Brain microvascular endothelial cell (primary cell): ENCODE measurements at regions not wholly inside any gene's neighbourhood (a gene's known extent, or its start where the extent isn't known, plus 50 kb on each side); places are given as distances from the start of the nearest gene placed in this dataset.
"Not testable (repeated sequence)": the region's sequence is repeated elsewhere in the genome, so short reads cannot be mapped to it uniquely, and the experiment has no call there.

Experiments
- DNase-seq: peaks from one replicate; pipeline ENCODE4 v3.0.0-alpha.2; 2020
- H3K27ac ChIP-seq: fragments of 250-450 bp; sonication (Bioruptor Pico); 2 replicates; pipeline ENCODE4 v1.5.1; 2020; ENCODE audit warnings: mild to moderate bottlenecking, moderate library complexity
- H3K27me3 ChIP-seq: fragments of 250-450 bp; sonication (Bioruptor Pico); replicated peaks from 2 replicates; pipeline ENCODE4 v1.5.1; 2020; ENCODE audit warnings: mild to moderate bottlenecking
- H3K36me3 ChIP-seq: fragments of 250-450 bp; sonication (Bioruptor Pico); replicated peaks from 2 replicates; pipeline ENCODE4 v1.5.1; 2020; ENCODE audit warnings: mild to moderate bottlenecking
- H3K4me3 ChIP-seq: 2 replicates; pipeline ENCODE4 v1.5.1; 2011; ENCODE audit warnings: low read depth, mild to moderate bottlenecking, control low read depth, low read length, moderate library complexity
- CTCF ChIP-seq: IDR thresholded peaks from 2 replicates; pipeline ENCODE4 v1.5.1; 2011; ENCODE audit warnings: low read depth, mild to moderate bottlenecking, moderate library complexity, low read length, control low read depth, inconsistent platforms; ENCODE audit errors: missing control alignments
- in situ Hi-C: cut with HindIII; loops from 2 replicates; pipeline ENCODE4 v1.10.0; 2017; ENCODE audit warnings: low sequenced_read_pairs, low pct_ligation_motif_present

GRCh38 chr6:149247385-149247763, 70.1 kb upstream of the TAB2 start:
- TF ChIP-seq CTCF = no peak
- Histone ChIP-seq H3K4me3 (no peak overlapping the region), H3K36me3 (no peaks in the 10 kb centered on the region), H3K27ac (no peak overlapping the region), H3K27me3 (no peaks in the 10 kb centered on the region)
- in situ Hi-C loops = no loop called here
- no peak for DNase-seq

- H3K27ac ChIP-seq, in situ Hi-C loops, H3K27me3 ChIP-seq, DNase-seq, H3K4me3 ChIP-seq, H3K36me3 ChIP-seq: not testable (repeated sequence)
Measured at GRCh38 chr6:149248263-149248662, 69.2 kb upstream of the TAB2 start.

DNA sequence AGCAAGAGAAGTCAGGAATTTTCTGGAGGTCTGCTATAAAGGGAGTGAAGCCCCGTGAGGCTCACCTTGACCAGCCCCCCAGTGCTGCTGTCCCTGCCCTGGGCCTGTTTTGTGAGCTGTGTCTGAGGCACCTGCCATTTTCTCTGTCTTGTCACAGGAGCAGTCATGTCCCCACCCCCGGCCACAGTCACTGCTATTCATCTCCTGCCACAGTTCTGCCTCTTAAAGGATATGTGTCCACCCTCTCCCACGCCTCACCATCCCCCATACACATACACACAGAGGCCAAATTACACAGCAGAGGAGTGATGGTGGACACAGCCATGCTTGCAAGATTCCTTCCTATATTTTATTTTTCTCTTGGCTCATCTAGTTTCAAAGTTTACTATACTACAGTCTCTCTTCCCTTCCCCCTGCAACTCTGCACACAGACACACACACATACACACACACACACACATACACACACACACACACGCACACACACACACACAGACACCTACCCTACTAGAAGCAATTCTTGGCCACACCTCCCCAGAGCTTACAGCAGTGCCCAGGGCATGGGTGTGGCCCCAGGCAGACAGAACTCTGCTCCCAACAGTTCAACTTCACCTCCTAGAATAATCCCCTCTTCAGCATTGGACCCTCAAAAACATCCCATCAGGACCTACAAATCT, 68.7 kb upstream of the TAB2 start:
- Histone ChIP-seq H3K27ac (no peak overlapping the region), H3K36me3 (no peaks in the 10 kb centered on the region), H3K4me3 (no peak overlapping the region), H3K27me3 (no peaks in the 10 kb centered on the region)
- no peak for DNase-seq
- no peak for TF ChIP-seq CTCF
- in situ Hi-C loops = no loop called here

- H3K27me3 ChIP-seq = no peaks in the 10 kb centered on the region
- no peak overlapping the region for H3K4me3 ChIP-seq
- H3K27ac ChIP-seq = no peak overlapping the region
- DNase-seq = no peak
- H3K36me3 ChIP-seq = no peaks in the 10 kb centered on the region
- in situ Hi-C loops = no loop called here
- no peak for TF ChIP-seq CTCF
Measured at GRCh38 chr6:149249370-149250357, 67.8 kb upstream of the TAB2 start.

GRCh38 chr6:149250951-149251350, 66.6 kb upstream of the TAB2 start:
- no peak overlapping the region for H3K4me3 ChIP-seq
- no peak for TF ChIP-seq CTCF
- H3K36me3 ChIP-seq = no peaks in the 10 kb centered on the region
- no peaks in the 10 kb centered on the region for H3K27me3 ChIP-seq
- no peak overlapping the region for H3K27ac ChIP-seq
- no peak for DNase-seq
- in situ Hi-C loops = no loop called here

GRCh38 chr6:149252622-149253021, 64.9 kb upstream of the TAB2 start:
- DNase-seq = no peak
- no peak overlapping the region for H3K27ac ChIP-seq
- no peak overlapping the region for H3K4me3 ChIP-seq
- no peak for TF ChIP-seq CTCF
- H3K27me3 ChIP-seq = no peaks in the 10 kb centered on the region
- in situ Hi-C loops = no loop called here
- no peaks in the 10 kb centered on the region for H3K36me3 ChIP-seq
